A549 (cell line): ENCODE measurements at regions not wholly inside any gene's neighbourhood (a gene's known extent, or its start where the extent isn't known, plus 50 kb on each side); places are given as distances from the start of the nearest gene placed in this dataset.

Experiments used
- ATAC-seq, 2 experiments: fragments of 200-7000 bp in 1 of 2; fragments of >200 bp in 1 of 2; cut with Nextera tagmentation in 1 of 2; cut with Tn5 transposase in 1 of 2; 3 replicates each; pipeline versions ENCODE4 v1.8.0 to v1.9.1; 2018 to 2020; ENCODE audit warnings: mild to moderate bottlenecking in 1 of 2, moderate library complexity in 1 of 2
- CTCF ChIA-PET: fragments of 300-600 bp; sonication (Branson Sonifier 250); formaldehyde crosslinking; extraction: SDS; loops from one replicate; lab custom pipeline; 2021; ENCODE audit warnings: antibody characterized with exemption, inconsistent platforms; lab: Yijun Ruan, JAX
- POLR2A ChIA-PET: fragments of 350-600 bp; formaldehyde crosslinking; extraction: SDS; loops from one replicate; lab custom pipeline; 2021; ENCODE audit warnings: antibody characterized with exemption, inconsistent platforms; lab: Yijun Ruan, JAX
- DNase-seq, 2 experiments: peaks; one replicate each; pipeline versions ENCODE4 v3.0.0 to v3.0.0-alpha.2; 2011 to 2016; ENCODE audit warnings: low read depth in 1 of 2, low spot score in 1 of 2
- FAIRE-seq: peaks from 2 replicates; lab custom pipeline; 2011; peaks lifted over from hg19 to GRCh38; lab: Jason Lieb, UNC
- H3K27ac ChIP-seq, 2 experiments: fragments of >200 bp; sonication (Bioruptor Twin); formaldehyde crosslinking; 3 replicates each; pipeline ENCODE4 v1.5.1; 2016 to 2017
- H3K4me1 ChIP-seq: fragments of >200 bp; sonication (Bioruptor Twin); formaldehyde crosslinking; 3 replicates; pipeline ENCODE4 v1.6.1; 2016
- H3K4me2 ChIP-seq: fragments of >200 bp; sonication (Bioruptor Twin); formaldehyde crosslinking; 3 replicates; pipeline ENCODE4 v1.6.1; 2016
- H3K4me3 ChIP-seq: fragments of >200 bp; sonication (Bioruptor Twin); formaldehyde crosslinking; 3 replicates; pipeline ENCODE4 v1.5.1; 2016
- H3K9me3 ChIP-seq: fragments of >200 bp; sonication (Bioruptor Twin); formaldehyde crosslinking; 3 replicates; pipeline ENCODE4 v1.6.1; 2016
- BCL3 ChIP-seq: fragments of >200 bp; sonication (Bioruptor Twin); formaldehyde crosslinking; IDR thresholded peaks from 3 replicates; pipeline ENCODE4 v1.6.1; 2016
- BHLHE40 ChIP-seq: IDR thresholded peaks from 2 replicates; pipeline ENCODE4 v1.6.1; 2012; ENCODE audit warnings: low read depth, low read length, inconsistent platforms
- CBX2 ChIP-seq: fragments of 200-600 bp; sonication (generic); IDR thresholded peaks from 2 replicates; pipeline ENCODE4 v1.6.1; 2016; ENCODE audit warnings: low read depth, mild to moderate bottlenecking, borderline replicate concordance
- CHD2 ChIP-seq: fragments of 150-350 bp; IDR thresholded peaks from 2 replicates; pipeline ENCODE4 v1.6.1; 2014; ENCODE audit warnings: low read length; ENCODE audit not compliant: partially characterized antibody
- ELK1 ChIP-seq: fragments of 150-350 bp; IDR thresholded peaks from 2 replicates; pipeline ENCODE4 v1.6.1; 2014; ENCODE audit warnings: low read depth, mild to moderate bottlenecking, low read length
- FOSB ChIP-seq: fragments of 250-450 bp; sonication (Bioruptor Pico); IDR thresholded peaks from 2 replicates; pipeline ENCODE4 v1.5.0; 2020; ENCODE audit warnings: mild to moderate bottlenecking, moderate library complexity
- FOSL2 ChIP-seq, 2 experiments: fragments of 450-650 bp in 1 of 2; fragments of >200 bp in 1 of 2; sonication (Bioruptor Twin) in 1 of 2; formaldehyde crosslinking; IDR thresholded peaks; 2 replicates each; pipeline versions ENCODE4 v1.5.0 to v1.6.1; 2016 to 2020; ENCODE audit warnings: mild to moderate bottlenecking in 1 of 2, moderate library complexity in 1 of 2
- FOXS1 ChIP-seq: fragments of 250-450 bp; sonication (Bioruptor Pico); IDR thresholded peaks from 2 replicates; pipeline ENCODE4 v1.5.0; 2020; ENCODE audit warnings: mild to moderate bottlenecking, moderate library complexity
- GATA3 ChIP-seq: IDR thresholded peaks from 2 replicates; pipeline ENCODE4 v1.6.1; 2012; ENCODE audit warnings: borderline replicate concordance
- HDAC2 ChIP-seq: fragments of 200-600 bp; sonication (generic); IDR thresholded peaks from 2 replicates; pipeline ENCODE4 v1.6.1; 2016
- HES2 ChIP-seq: fragments of >200 bp; sonication (Bioruptor Twin); formaldehyde crosslinking; IDR thresholded peaks from 2 replicates; pipeline ENCODE4 v1.6.1; 2016
- HOXB13 ChIP-seq: fragments of 250-450 bp; sonication (Bioruptor Pico); IDR thresholded peaks from 2 replicates; pipeline ENCODE4 v1.5.0; 2020; ENCODE audit warnings: low read depth, mild to moderate bottlenecking, moderate library complexity
- HOXB5 ChIP-seq: fragments of 250-450 bp; sonication (Bioruptor Pico); IDR thresholded peaks from 2 replicates; pipeline ENCODE4 v1.5.0; 2020; ENCODE audit warnings: mild to moderate bottlenecking, moderate library complexity
- JUN ChIP-seq, 2 experiments: fragments of >200 bp; sonication (Bioruptor Twin); formaldehyde crosslinking; IDR thresholded peaks; 2 replicates in 1 of 2; 3 replicates in 1 of 2; pipeline ENCODE4 v1.6.1; 2016 to 2017
- JUNB ChIP-seq: fragments of >200 bp; sonication (Bioruptor Twin); formaldehyde crosslinking; IDR thresholded peaks from 2 replicates; pipeline ENCODE4 v1.6.1; 2016
- KDM1A ChIP-seq: fragments of 200-600 bp; sonication (generic); IDR thresholded peaks from 2 replicates; pipeline ENCODE4 v1.6.1; 2016; ENCODE audit warnings: low read depth, mild to moderate bottlenecking
- MAFK ChIP-seq: fragments of 450-650 bp; IDR thresholded peaks from 2 replicates; pipeline ENCODE4 v1.6.1; 2014; ENCODE audit not compliant: partially characterized antibody
- MYC ChIP-seq: IDR thresholded peaks from 2 replicates; pipeline ENCODE4 v1.6.1; 2012; ENCODE audit warnings: mild to moderate bottlenecking, inconsistent platforms, low read length, improper control_type of control experiment, borderline replicate concordance
- NPAS2 ChIP-seq: fragments of 250-450 bp; sonication (Bioruptor Pico); IDR thresholded peaks from 2 replicates; pipeline ENCODE4 v1.8.0; 2022; ENCODE audit warnings: mild to moderate bottlenecking, moderate library complexity, borderline replicate concordance
- PBX3 ChIP-seq: IDR thresholded peaks from 2 replicates; pipeline ENCODE4 v1.6.1; 2012
- PHF8 ChIP-seq: fragments of 200-600 bp; sonication (generic); IDR thresholded peaks from 2 replicates; pipeline ENCODE4 v1.6.1; 2016; ENCODE audit warnings: low read depth, mild to moderate bottlenecking, antibody characterized with exemption, moderate library complexity, borderline replicate concordance
- POLR2AphosphoS2 ChIP-seq: conservative IDR thresholded peaks from 2 replicates; pipeline ENCODE4 v1.6.1; 2012; ENCODE audit warnings: low read length, improper control_type of control experiment, inconsistent platforms
- RAD21 ChIP-seq, 2 experiments: fragments of >200 bp in 1 of 2; sonication (Bioruptor Twin) in 1 of 2; formaldehyde crosslinking in 1 of 2; IDR thresholded peaks in 1 of 2; conservative IDR thresholded peaks in 1 of 2; 2 replicates in 1 of 2; 3 replicates in 1 of 2; pipeline ENCODE4 v1.6.1; 2012 to 2018; ENCODE audit warnings: inconsistent platforms in 1 of 2
- RARB ChIP-seq: fragments of 250-450 bp; sonication (Bioruptor Pico); IDR thresholded peaks from 2 replicates; pipeline ENCODE4 v1.8.0; 2021; ENCODE audit warnings: mild to moderate bottlenecking, moderate library complexity
- SMC3 ChIP-seq: fragments of >200 bp; sonication (Bioruptor Twin); formaldehyde crosslinking; IDR thresholded peaks from 3 replicates; pipeline ENCODE4 v1.6.1; 2018; ENCODE audit warnings: inconsistent platforms
- USF2 ChIP-seq: fragments of 450-650 bp; IDR thresholded peaks from 2 replicates; pipeline ENCODE4 v1.6.1; 2014; ENCODE audit warnings: antibody characterized with exemption
- ZNF302 ChIP-seq: fragments of 250-450 bp; sonication (Bioruptor Pico); IDR thresholded peaks from 2 replicates; pipeline ENCODE4 v1.9.0; 2021; ENCODE audit warnings: inconsistent platforms, mild to moderate bottlenecking, moderate library complexity
- WGBS: methylation state at CpG from one replicate; pipeline ENCODE4 v1.1.6; 2017; ENCODE audit errors: missing lambda C conversion rate; 5-methylcytosine and 5-hydroxymethylcytosine counted together

- TF ChIP-seq PBX3, result no peak
- TF ChIP-seq ELK1, result no peak
Measured at GRCh38 chr6:47130086-47130485, 88.0 kb upstream of the ADGRF1 start (continued).

- Histone ChIP-seq H3K9me3 (no peaks in the 10 kb centered on the region), H3K4me3 (no peak overlapping the region), H3K27ac (peak overlapping the region in 1 of 2 experiments; percentile 64; a peak in 4 of 6 replicates), H3K4me1 (peaks cover 44% of the 10 kb centered on the region)
- 83% methylated on average over 1 of the region's 1 CpG for WGBS
- no peak for TF ChIP-seq NPAS2
- no peak for TF ChIP-seq RAD21 (conservative IDR thresholded peaks at IDR 0.05 in 1 of 2, IDR thresholded peaks at IDR 0.05 in 1 of 2)
- no peak for TF ChIP-seq PHF8
- no peak for TF ChIP-seq FOXS1 (CRISPR knock-in tag)
- no peak for TF ChIP-seq CBX2
- TF ChIP-seq GATA3, result no peak
- TF ChIP-seq CHD2, result no peak
- no peak for TF ChIP-seq ZNF302 (CRISPR knock-in tag)
- TF ChIP-seq BCL3, result no peak
- no peak for TF ChIP-seq BHLHE40
- no peak for TF ChIP-seq MYC
- TF ChIP-seq HDAC2, result no peak
- no peak for TF ChIP-seq FOSB (CRISPR knock-in tag)
- TF ChIP-seq, all 56 proteins: peak for 0
- ChIA-PET CTCF (interaction anchor here (0.6 to 1.1 kb wide), 2 partner anchors 9 to 125 kb away, joined by 3 read pairs; no protein-coding TSS in a partner anchor), POLR2A (no interaction called here)
- DNase-seq (no peak), ATAC-seq (no peak), FAIRE-seq (no peak)
- H3K4me2 ChIP-seq, result no peak overlapping the region
Measured at GRCh38 chr6:47129129-47129528, 87.0 kb upstream of the ADGRF1 start.

- DNase-seq (no peak), ATAC-seq (no peak), FAIRE-seq (no peak)
- CTCF ChIA-PET, result no interaction called here
- Histone ChIP-seq H3K4me1 (peaks cover 35% of the 10 kb centered on the region), H3K4me2 (peak overlapping the region; percentile 21), H3K9me3 (no peaks in the 10 kb centered on the region), H3K27ac (peak overlapping the region; percentile 26 to 69; a peak in 4 of 6 replicates), H3K4me3 (no peak overlapping the region)
- TF ChIP-seq MAFK (peak; percentile 35), RARB (no peak)
- WGBS, result 40% methylated on average over 5 of the region's 5 CpGs
- POLR2A ChIA-PET, result no interaction called here
Measured at GRCh38 chr6:47126647-47127391, 84.7 kb upstream of the ADGRF1 start.

- 0 out of 3 replicates have a peak, but pooled peaks cover 3% of the 10 kb centered on the region for H3K4me1 ChIP-seq
- DNase-seq (no peak), FAIRE-seq (no peak), ATAC-seq (no peak)
- H3K4me3 ChIP-seq, result no peak overlapping the region
- H3K27ac ChIP-seq, result no peak overlapping the region
- ChIA-PET POLR2A (no interaction called here), CTCF (interaction anchor here (1.4 to 1.6 kb wide), 3 partner anchors 17 to 22 kb away, joined by 4 to 7 read pairs (median 6); no protein-coding TSS in a partner anchor)
- H3K9me3 ChIP-seq, result no peaks in the 10 kb centered on the region
- no peak overlapping the region for H3K4me2 ChIP-seq
- TF ChIP-seq HOXB13 (CRISPR knock-in tag) (no peak), HDAC2 (no peak), SMC3 (no peak), USF2 (no peak), JUN (IDR thresholded peaks at IDR 0.05) (no peak), POLR2AphosphoS2 (no peak), HES2 (no peak), PBX3 (no peak), MAFK (no peak), KDM1A (no peak), FOSL2 (IDR thresholded peaks at IDR 0.05) (no peak), FOSL2 (CRISPR knock-in tag; IDR thresholded peaks at IDR 0.05) (no peak), HOXB5 (CRISPR knock-in tag) (no peak), JUNB (no peak)
Measured at GRCh38 chr6:47118611-47119010, 76.5 kb upstream of the ADGRF1 start.
